ENCODE measurements at regions not wholly inside any gene's neighbourhood (a gene's known extent, or its start where the extent isn't known, plus 50 kb on each side); places are given as distances from the start of the nearest gene placed in this dataset.

DNA sequence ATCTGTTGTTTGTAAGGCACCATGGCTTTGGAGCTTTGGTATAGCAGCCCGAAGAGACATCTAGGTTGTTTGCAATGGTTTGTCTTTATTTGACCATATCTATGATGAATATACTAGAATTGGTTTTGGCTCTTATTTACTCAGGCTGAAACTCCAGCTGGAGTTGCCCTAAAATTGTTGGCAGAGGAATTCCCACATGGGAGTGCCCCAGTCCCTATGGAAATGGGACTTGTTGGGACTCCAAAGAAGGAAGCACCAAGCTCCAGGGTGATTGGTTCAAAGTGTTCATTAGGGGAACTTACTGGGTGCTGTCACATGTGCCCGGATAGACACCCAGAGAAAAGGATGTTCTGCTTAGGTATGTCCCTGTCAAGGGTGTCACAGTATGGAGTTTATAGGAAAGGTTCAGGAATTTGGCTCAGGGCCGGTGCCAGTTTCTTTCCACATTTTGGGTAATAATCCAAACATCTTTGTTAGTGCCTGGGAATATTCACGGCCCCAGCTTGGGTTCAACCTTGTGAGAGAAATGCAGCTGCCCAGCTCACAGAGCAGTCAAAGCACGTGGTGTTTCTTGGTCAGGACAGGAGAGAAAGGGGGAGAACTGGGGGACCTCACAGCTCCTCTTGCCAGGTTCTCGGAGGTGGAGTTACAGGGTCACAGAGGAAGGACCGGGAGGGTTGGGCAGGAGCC is 123.5 kb upstream of the ZSWIM2 start:
- TF ChIP-seq RFX5 (IDR thresholded peaks at IDR 0.05; ENCODE audit: low read depth, low read length) (no peak), CTCF (conservative IDR thresholded peaks at IDR 0.05; ENCODE audit: low read depth, low read length) (no peak), USF2 (IDR thresholded peaks at IDR 0.05; ENCODE audit: low read depth, low read length) (no peak), POLR2A (IDR thresholded peaks at IDR 0.05; ENCODE audit: low read depth, low read length) (no peak), BHLHE40 (IDR thresholded peaks at IDR 0.05; ENCODE audit: low read depth, low read length) (no peak), MAZ (IDR thresholded peaks at IDR 0.05; ENCODE audit: borderline replicate concordance, low read depth, low read length) (no peak), RCOR1 (IDR thresholded peaks at IDR 0.05; ENCODE audit: insufficient replicate concordance, low read length) (no peak), MXI1 (IDR thresholded peaks at IDR 0.05; ENCODE audit: borderline replicate concordance, low read depth, low read length) (no peak), MAFK (IDR thresholded peaks at IDR 0.05; ENCODE audit: low read depth, low read length) (no peak), RAD21 (IDR thresholded peaks at IDR 0.05; ENCODE audit: low read length) (no peak), SMC3 (IDR thresholded peaks at IDR 0.05; ENCODE audit: low read depth, low read length) (no peak)
